ENCODE measurements at regions not wholly inside any gene's neighbourhood (a gene's known extent, or its start where the extent isn't known, plus 50 kb on each side); places are given as distances from the start of the nearest gene placed in this dataset.

- no peak for DNase-seq
Measured at GRCh38 chr18:33805592-33805991, 227.6 kb downstream of the ASXL3 start.

GRCh38 chr18:33804258-33804657 lies 226.2 kb downstream of the ASXL3 start:
- no peak for DNase-seq

GRCh38 chr18:33803636-33804035 lies 225.6 kb downstream of the ASXL3 start:
- no peak for DNase-seq

GRCh38 chr18:33802955-33803354 lies 224.9 kb downstream of the ASXL3 start:
- peak; percentile 89 for DNase-seq
